ENCODE measurements at regions not wholly inside any gene's neighbourhood (a gene's known extent, or its start where the extent isn't known, plus 50 kb on each side); places are given as distances from the start of the nearest gene placed in this dataset.

DNA sequence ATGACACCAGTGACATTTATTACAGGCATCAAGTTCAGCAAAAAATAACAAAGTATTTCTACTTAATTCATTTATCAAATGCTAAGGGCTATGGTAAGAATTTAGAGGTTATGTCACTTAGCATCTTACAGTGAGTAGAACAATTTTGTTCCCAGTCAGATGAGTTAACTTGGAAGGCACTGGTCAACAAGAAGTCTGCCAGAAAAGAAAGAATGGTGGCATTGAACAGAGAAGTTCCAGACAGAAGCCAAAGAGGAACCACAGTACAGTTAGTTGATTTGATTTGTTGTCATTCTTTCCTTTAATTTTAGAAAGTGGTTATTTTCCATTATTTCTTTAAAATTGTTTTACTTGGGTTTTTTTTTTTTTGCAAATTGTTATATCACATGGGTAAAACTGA, 232.2 kb upstream of the PKN2 start:
- no peak for TF ChIP-seq REST (IDR thresholded peaks at IDR 0.05; ENCODE audit: insufficient read depth in 1 of 2, low read depth in 2 of 2, low read length in 1 of 2)
- no peak for TF ChIP-seq POLR2AphosphoS5 (IDR thresholded peaks at IDR 0.05; ENCODE audit: low read depth, low read length)

Data from Panc1 (cell line).